Trophoblast cell (in vitro differentiated cells and primary cell): ENCODE measurements at regions not wholly inside any gene's neighbourhood (a gene's known extent, or its start where the extent isn't known, plus 50 kb on each side); places are given as distances from the start of the nearest gene placed in this dataset.

Experiments
- DNase-seq, 2 donors: peaks; one replicate each; pipeline ENCODE4 v3.0.0-alpha.2; 2016
- H2AFZ ChIP-seq: 2 replicates; pipeline ENCODE4 v1.6.1; 2013; ENCODE audit warnings: low read length, moderate library complexity, mild to moderate bottlenecking; ENCODE audit not compliant: insufficient read depth, poor library complexity
- H2AK5ac ChIP-seq: 2 replicates; pipeline ENCODE4 v1.6.1; 2013; ENCODE audit warnings: mild to moderate bottlenecking, low read length
- H2BK120ac ChIP-seq: 2 replicates; pipeline ENCODE4 v1.6.1; 2013; ENCODE audit warnings: low read length, mild to moderate bottlenecking, moderate library complexity; ENCODE audit not compliant: insufficient read depth, poor library complexity
- H2BK12ac ChIP-seq: 2 replicates; pipeline ENCODE4 v1.6.1; 2013; ENCODE audit warnings: mild to moderate bottlenecking, low read length, moderate library complexity
- H2BK5ac ChIP-seq: 2 replicates; pipeline ENCODE4 v1.6.1; 2013; ENCODE audit warnings: low read length, low read depth, moderate library complexity, mild to moderate bottlenecking; ENCODE audit not compliant: poor library complexity
- H3K14ac ChIP-seq: 2 replicates; pipeline ENCODE4 v1.6.1; 2013; ENCODE audit warnings: mild to moderate bottlenecking, low read length
- H3K18ac ChIP-seq: 2 replicates; pipeline ENCODE4 v1.6.1; 2013; ENCODE audit warnings: mild to moderate bottlenecking, low read length
- H3K23ac ChIP-seq: 2 replicates; pipeline ENCODE4 v1.6.1; 2013; ENCODE audit warnings: low read length
- H3K27ac ChIP-seq: 2 replicates; pipeline ENCODE4 v1.5.1; 2013; ENCODE audit warnings: low read depth, mild to moderate bottlenecking, inconsistent platforms, low read length, moderate library complexity
- H3K27me3 ChIP-seq: 2 replicates; pipeline ENCODE4 v1.6.1; 2013; ENCODE audit warnings: inconsistent platforms, mild to moderate bottlenecking, low read length, moderate library complexity; ENCODE audit not compliant: insufficient read depth
- H3K36me3 ChIP-seq, 2 experiments: 1 replicate in 1 of 2; 2 replicates in 1 of 2; pipeline ENCODE4 v1.6.1; 2013; ENCODE audit warnings: low read length in 2 of 2, mild to moderate bottlenecking in 2 of 2, moderate library complexity in 1 of 2; ENCODE audit not compliant: insufficient read depth in 2 of 2, control insufficient read depth in 1 of 2
- H3K4ac ChIP-seq: 2 replicates; pipeline ENCODE4 v1.6.1; 2013; ENCODE audit warnings: low read depth, mild to moderate bottlenecking, low read length, moderate library complexity
- H3K4me1 ChIP-seq, 2 experiments: 1 replicate in 1 of 2; 2 replicates in 1 of 2; pipeline ENCODE4 v1.6.1; 2013; ENCODE audit warnings: low read length in 2 of 2, mild to moderate bottlenecking in 2 of 2, moderate library complexity in 1 of 2; ENCODE audit not compliant: insufficient read depth in 2 of 2, control insufficient read depth in 1 of 2
- H3K4me2 ChIP-seq: 2 replicates; pipeline ENCODE4 v1.6.1; 2013; ENCODE audit warnings: inconsistent platforms, mild to moderate bottlenecking, low read length, moderate library complexity
- H3K4me3 ChIP-seq: 2 replicates; pipeline ENCODE4 v1.5.1; 2013; ENCODE audit warnings: mild to moderate bottlenecking, low read depth, low read length, inconsistent platforms
- H3K79me1 ChIP-seq: one replicate; pipeline ENCODE4 v1.6.1; 2013; ENCODE audit warnings: low read length
- H3K79me2 ChIP-seq: 2 replicates; pipeline ENCODE4 v1.6.1; 2013; ENCODE audit warnings: low read length, mild to moderate bottlenecking; ENCODE audit not compliant: control insufficient read depth, insufficient read depth, poor library complexity
- H3K9ac ChIP-seq: 2 replicates; pipeline ENCODE4 v1.6.1; 2013; ENCODE audit warnings: mild to moderate bottlenecking, low read length
- H3K9me3 ChIP-seq: 2 replicates; pipeline ENCODE4 v1.6.1; 2013; ENCODE audit warnings: low read depth, mild to moderate bottlenecking, control low read depth, inconsistent platforms, low read length; ENCODE audit not compliant: insufficient read depth
- H4K12ac ChIP-seq: 2 replicates; pipeline ENCODE4 v1.6.1; 2013; ENCODE audit warnings: low read depth, mild to moderate bottlenecking, low read length, moderate library complexity
- H4K8ac ChIP-seq: 2 replicates; pipeline ENCODE4 v1.6.1; 2013; ENCODE audit warnings: low read depth, mild to moderate bottlenecking, low read length, moderate library complexity
- H4K91ac ChIP-seq: one replicate; pipeline ENCODE4 v1.6.1; 2013; ENCODE audit warnings: low read depth, mild to moderate bottlenecking, low read length, moderate library complexity
- WGBS: extraction: QIAGEN DNeasy Blood & Tissue Kit; methylation state at CpG from one replicate; pipeline ENCODE4 v1.1.7; 2013; ENCODE audit warnings: missing lambda C conversion rate; ENCODE audit not compliant: insufficient read length, insufficient coverage; ENCODE audit errors: extremely low coverage; 5-methylcytosine and 5-hydroxymethylcytosine counted together

- no peak overlapping the region for H3K4me3 ChIP-seq
- H3K9me3 ChIP-seq = no peaks in the 10 kb centered on the region
- no peak overlapping the region for H2AK5ac ChIP-seq
- H3K27me3 ChIP-seq = no peaks in the 10 kb centered on the region
- H2BK12ac ChIP-seq = no peak overlapping the region
- no peak overlapping the region for H4K12ac ChIP-seq
- no peak overlapping the region for H3K23ac ChIP-seq
- no peak overlapping the region for H3K4me2 ChIP-seq
- no peak overlapping the region for H3K27ac ChIP-seq
- no peak overlapping the region for H3K9ac ChIP-seq
- no peaks in the 10 kb centered on the region for H3K4me1 ChIP-seq
- H2BK5ac ChIP-seq = no peak overlapping the region
- H3K36me3 ChIP-seq = no peaks in the 10 kb centered on the region
- H3K18ac ChIP-seq = no peak overlapping the region
- no peak overlapping the region for H4K8ac ChIP-seq
- DNase-seq = no peak
- no peak overlapping the region for H3K4ac ChIP-seq
- no peak overlapping the region for H2BK120ac ChIP-seq
- no peak overlapping the region for H3K14ac ChIP-seq
- H3K79me2 ChIP-seq = no peaks in the 10 kb centered on the region
- no peak overlapping the region for H2AFZ ChIP-seq
- H4K91ac ChIP-seq = no peak overlapping the region
- no peaks in the 10 kb centered on the region for H3K79me1 ChIP-seq
- WGBS = no CpG with 5 or more reads among the region's 5 CpGs
Measured at GRCh38 chr17:33992113-33992512, 263.0 kb upstream of the CCL2 start.

DNA sequence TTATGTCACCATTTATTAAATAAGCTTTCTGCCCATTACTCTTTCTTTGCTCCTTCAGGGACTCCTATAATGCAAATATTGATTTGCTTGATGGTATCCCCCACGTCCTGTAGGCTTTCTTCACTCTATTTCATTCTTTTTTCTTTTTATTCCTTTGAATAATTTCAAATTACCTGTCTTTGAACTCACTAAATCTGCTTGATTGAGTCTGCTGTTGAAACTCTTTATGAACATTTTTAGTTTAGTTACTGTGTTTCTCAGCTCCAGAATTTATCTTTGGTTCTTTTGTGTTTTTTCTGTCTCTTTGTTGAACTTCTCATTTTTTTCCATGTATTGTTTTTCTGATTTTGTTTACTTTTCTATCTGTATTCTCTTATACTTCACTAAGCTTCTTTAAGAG, 254.4 kb upstream of the CCL2 start:
- Histone ChIP-seq H3K4ac (no peak overlapping the region), H3K79me1 (no peaks in the 10 kb centered on the region), H3K23ac (no peak overlapping the region), H3K4me1 (no peaks in the 10 kb centered on the region), H2BK5ac (no peak overlapping the region), H3K18ac (no peak overlapping the region), H3K79me2 (no peaks in the 10 kb centered on the region), H3K4me3 (no peak overlapping the region), H4K91ac (no peak overlapping the region), H2BK120ac (no peak overlapping the region), H3K4me2 (no peak overlapping the region), H3K27me3 (no peaks in the 10 kb centered on the region), H3K27ac (no peak overlapping the region), H3K14ac (no peak overlapping the region), H2AK5ac (no peak overlapping the region), H3K36me3 (no peaks in the 10 kb centered on the region), H4K8ac (no peak overlapping the region), H2AFZ (no peak overlapping the region), H3K9ac (no peak overlapping the region), H3K9me3 (no peaks in the 10 kb centered on the region), H4K12ac (no peak overlapping the region), H2BK12ac (no peak overlapping the region)
- DNase-seq = no peak
- no CpG with 5 or more reads among the region's 1 CpG for WGBS

- Histone ChIP-seq H2BK12ac (no peak overlapping the region), H3K27ac (no peak overlapping the region), H2AFZ (no peak overlapping the region), H4K8ac (no peak overlapping the region), H2AK5ac (no peak overlapping the region), H3K36me3 (no peaks in the 10 kb centered on the region), H2BK120ac (no peak overlapping the region), H3K9ac (no peak overlapping the region), H3K4me2 (no peak overlapping the region), H3K18ac (no peak overlapping the region), H4K91ac (no peak overlapping the region), H4K12ac (no peak overlapping the region), H3K4ac (no peak overlapping the region), H3K14ac (no peak overlapping the region), H2BK5ac (no peak overlapping the region), H3K9me3 (no peaks in the 10 kb centered on the region), H3K27me3 (no peaks in the 10 kb centered on the region), H3K23ac (no peak overlapping the region), H3K79me1 (no peaks in the 10 kb centered on the region), H3K79me2 (no peaks in the 10 kb centered on the region), H3K4me3 (no peak overlapping the region), H3K4me1 (no peaks in the 10 kb centered on the region)
- WGBS = no CpG with 5 or more reads among the region's 2 CpGs
- no peak for DNase-seq
Measured at GRCh38 chr17:34001246-34001645, 253.8 kb upstream of the CCL2 start.

- Histone ChIP-seq H3K4me1 (peaks cover 6 to 9% of the 10 kb centered on the region in 2 experiments), H4K91ac (no peak overlapping the region), H3K9ac (no peak overlapping the region), H3K4me3 (no peak overlapping the region), H3K14ac (no peak overlapping the region), H3K23ac (no peak overlapping the region), H3K4ac (no peak overlapping the region), H2AFZ (no peak overlapping the region), H2AK5ac (no peak overlapping the region), H3K27ac (no peak overlapping the region), H3K4me2 (no peak overlapping the region), H2BK5ac (no peak overlapping the region), H2BK12ac (no peak overlapping the region), H3K79me1 (no peaks in the 10 kb centered on the region), H2BK120ac (no peak overlapping the region), H3K9me3 (peaks cover 2% of the 10 kb centered on the region), H4K12ac (no peak overlapping the region), H3K36me3 (no peaks in the 10 kb centered on the region), H4K8ac (no peak overlapping the region), H3K27me3 (no peaks in the 10 kb centered on the region), H3K79me2 (no peaks in the 10 kb centered on the region), H3K18ac (no peak overlapping the region)
- WGBS = no CpG with 5 or more reads among the region's 3 CpGs
- no peak for DNase-seq
Measured at GRCh38 chr17:34006126-34006525, 249.0 kb upstream of the CCL2 start.
